Neutrophil (primary cell): ENCODE measurements at regions not wholly inside any gene's neighbourhood (a gene's known extent, or its start where the extent isn't known, plus 50 kb on each side); places are given as distances from the start of the nearest gene placed in this dataset.

ENCODE experiments used
- H3K27ac ChIP-seq: fragments of 200-600 bp; sonication (generic); 2 replicates; pipeline ENCODE4 v1.5.1; 2016; ENCODE audit warnings: mild to moderate bottlenecking, moderate library complexity
- H3K27me3 ChIP-seq: fragments of 200-600 bp; sonication (generic); 2 replicates; pipeline ENCODE4 v1.6.0; 2016; ENCODE audit warnings: mild to moderate bottlenecking
- H3K36me3 ChIP-seq: fragments of 200-600 bp; sonication (generic); 2 replicates; pipeline ENCODE4 v1.5.1; 2017
- H3K4me1 ChIP-seq, 2 experiments: fragments of 200-600 bp in 1 of 2; sonication (generic) in 1 of 2; 1 replicate in 1 of 2; 2 replicates in 1 of 2; pipeline versions ENCODE4 v1.5.1 to v1.6.1; 2013 to 2016; ENCODE audit warnings: low read depth in 1 of 2, low read length in 1 of 2, mild to moderate bottlenecking in 1 of 2, moderate library complexity in 1 of 2; ENCODE audit not compliant: control insufficient read depth in 1 of 2, insufficient read depth in 1 of 2
- H3K4me3 ChIP-seq, 2 experiments: fragments of 200-600 bp in 1 of 2; sonication (generic) in 1 of 2; 1 replicate in 1 of 2; 2 replicates in 1 of 2; pipeline ENCODE4 v1.5.1; 2013 to 2016; ENCODE audit warnings: low read depth in 1 of 2, low read length in 1 of 2, mild to moderate bottlenecking in 1 of 2, moderate library complexity in 1 of 2
- H3K9me3 ChIP-seq: fragments of 200-600 bp; sonication (generic); 2 replicates; pipeline ENCODE4 v1.5.1; 2016
- TF ChIP-seq, protein P1 (sequence below): fragments of 200-600 bp; sonication (generic); IDR thresholded peaks from 2 replicates; pipeline ENCODE4 v1.5.1; 2016; ENCODE audit warnings: antibody characterized with exemption

DNA sequence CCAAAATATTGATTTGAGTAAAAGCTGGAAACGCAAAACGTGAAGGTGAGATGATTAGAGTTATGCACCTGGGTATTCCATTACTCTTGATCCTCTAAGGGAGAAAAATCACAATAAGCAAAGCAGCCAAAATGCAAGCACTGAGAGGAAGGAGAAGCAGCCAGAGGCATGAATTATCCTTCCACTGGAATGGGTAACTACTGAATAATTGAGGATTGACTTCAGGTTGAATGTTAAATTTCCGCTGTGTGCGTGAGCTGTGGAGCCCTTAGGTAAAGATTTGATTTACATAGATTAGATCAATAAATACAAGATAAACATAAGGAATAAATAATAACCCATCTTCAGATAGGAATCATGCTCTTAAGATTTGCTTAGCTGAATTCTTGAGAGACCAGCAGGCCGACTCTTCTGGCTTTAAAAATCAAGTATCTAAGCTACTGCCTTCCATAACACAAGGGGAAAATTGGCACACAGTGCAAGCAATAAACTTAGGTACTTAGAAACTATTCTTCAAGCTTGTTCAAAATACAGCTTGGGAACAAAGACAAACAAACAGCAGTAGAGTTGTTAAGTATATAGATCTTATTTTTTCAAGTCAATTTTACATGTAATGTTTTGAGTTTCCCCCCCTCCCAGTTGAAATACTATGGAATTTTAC is 1459.5 kb downstream of the ZPLD1 start:
- Histone ChIP-seq H3K27ac (no peak overlapping the region), H3K27me3 (no peaks in the 10 kb centered on the region), H3K9me3 (no peaks in the 10 kb centered on the region), H3K4me1 (no peaks in the 10 kb centered on the region), H3K4me3 (no peak overlapping the region), H3K36me3 (no peaks in the 10 kb centered on the region)
- TF ChIP-seq, protein P1, sequence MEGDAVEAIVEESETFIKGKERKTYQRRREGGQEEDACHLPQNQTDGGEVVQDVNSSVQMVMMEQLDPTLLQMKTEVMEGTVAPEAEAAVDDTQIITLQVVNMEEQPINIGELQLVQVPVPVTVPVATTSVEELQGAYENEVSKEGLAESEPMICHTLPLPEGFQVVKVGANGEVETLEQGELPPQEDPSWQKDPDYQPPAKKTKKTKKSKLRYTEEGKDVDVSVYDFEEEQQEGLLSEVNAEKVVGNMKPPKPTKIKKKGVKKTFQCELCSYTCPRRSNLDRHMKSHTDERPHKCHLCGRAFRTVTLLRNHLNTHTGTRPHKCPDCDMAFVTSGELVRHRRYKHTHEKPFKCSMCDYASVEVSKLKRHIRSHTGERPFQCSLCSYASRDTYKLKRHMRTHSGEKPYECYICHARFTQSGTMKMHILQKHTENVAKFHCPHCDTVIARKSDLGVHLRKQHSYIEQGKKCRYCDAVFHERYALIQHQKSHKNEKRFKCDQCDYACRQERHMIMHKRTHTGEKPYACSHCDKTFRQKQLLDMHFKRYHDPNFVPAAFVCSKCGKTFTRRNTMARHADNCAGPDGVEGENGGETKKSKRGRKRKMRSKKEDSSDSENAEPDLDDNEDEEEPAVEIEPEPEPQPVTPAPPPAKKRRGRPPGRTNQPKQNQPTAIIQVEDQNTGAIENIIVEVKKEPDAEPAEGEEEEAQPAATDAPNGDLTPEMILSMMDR = no peak

DNA sequence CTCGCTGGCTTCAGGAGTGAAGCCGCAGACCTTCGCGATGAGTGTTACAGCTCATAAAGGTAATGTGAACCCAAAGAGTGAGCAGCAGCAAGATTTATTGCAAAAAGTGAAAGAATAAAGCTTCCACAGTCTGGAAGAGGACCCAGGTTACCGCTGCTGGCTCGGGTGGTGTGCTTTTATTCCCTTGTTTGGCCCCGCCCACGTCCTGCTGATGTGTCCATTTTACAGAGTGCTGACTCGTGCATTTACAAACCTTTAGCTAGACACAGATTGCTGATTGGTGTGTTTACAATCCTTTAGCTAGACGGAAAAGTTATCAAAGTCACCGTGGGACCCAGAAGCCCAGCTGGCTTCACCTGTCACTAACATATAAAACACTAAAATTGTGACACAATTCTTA is 1464.5 kb downstream of the ZPLD1 start:
- no peak overlapping the region for H3K4me3 ChIP-seq
- no peaks in the 10 kb centered on the region for H3K36me3 ChIP-seq
- no peak overlapping the region for H3K27ac ChIP-seq
- H3K9me3 ChIP-seq = no peaks in the 10 kb centered on the region
- H3K27me3 ChIP-seq = no peaks in the 10 kb centered on the region
- H3K4me1 ChIP-seq = no peaks in the 10 kb centered on the region
- TF ChIP-seq, protein P1 = no peak

DNA sequence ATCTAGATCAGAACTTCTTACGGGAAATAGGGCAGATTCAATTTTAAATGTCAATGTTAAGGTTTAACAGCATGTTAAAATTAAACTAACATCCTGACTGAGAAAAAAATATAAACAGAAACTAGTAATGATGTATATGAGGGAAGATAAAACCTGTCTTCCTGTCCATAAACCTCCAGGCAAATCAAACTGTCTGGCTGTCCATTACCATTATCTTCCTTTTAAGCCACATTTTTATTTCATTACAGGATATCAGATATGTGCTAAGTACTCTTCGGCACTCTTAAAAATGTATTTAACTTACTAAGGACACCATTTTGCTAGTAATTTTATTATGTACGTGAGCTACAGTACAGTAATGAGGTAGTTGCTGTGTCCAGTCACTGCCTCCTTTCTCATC is 1461.7 kb upstream of the ALCAM start:
- no peaks in the 10 kb centered on the region for H3K4me1 ChIP-seq
- no peaks in the 10 kb centered on the region for H3K36me3 ChIP-seq
- TF ChIP-seq, protein P1 = no peak
- H3K27me3 ChIP-seq = no peaks in the 10 kb centered on the region
- H3K9me3 ChIP-seq = no peaks in the 10 kb centered on the region
- H3K27ac ChIP-seq = no peak overlapping the region
- no peak overlapping the region for H3K4me3 ChIP-seq

DNA sequence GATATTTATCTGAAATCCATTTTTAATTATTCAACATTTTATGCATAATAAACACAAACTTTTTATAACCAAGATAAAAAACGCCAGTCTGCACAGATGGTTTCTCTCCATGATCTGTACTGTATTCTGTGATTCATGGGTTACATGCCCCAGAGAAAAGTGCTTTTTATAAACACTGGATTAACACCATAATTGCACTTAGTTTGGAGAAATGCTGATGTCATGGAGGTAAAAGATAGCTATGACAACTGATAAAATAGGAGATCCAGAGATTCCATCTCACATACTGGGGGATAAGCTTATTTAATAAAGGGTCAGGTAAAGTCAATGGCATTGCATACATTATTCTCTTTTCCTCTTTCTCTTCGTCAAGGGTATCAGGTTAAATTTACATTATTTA is 1460.4 kb upstream of the ALCAM start:
- no peaks in the 10 kb centered on the region for H3K36me3 ChIP-seq
- no peaks in the 10 kb centered on the region for H3K4me1 ChIP-seq
- no peaks in the 10 kb centered on the region for H3K9me3 ChIP-seq
- H3K27ac ChIP-seq = no peak overlapping the region
- TF ChIP-seq, protein P1 = no peak
- no peaks in the 10 kb centered on the region for H3K27me3 ChIP-seq
- no peak overlapping the region for H3K4me3 ChIP-seq

DNA sequence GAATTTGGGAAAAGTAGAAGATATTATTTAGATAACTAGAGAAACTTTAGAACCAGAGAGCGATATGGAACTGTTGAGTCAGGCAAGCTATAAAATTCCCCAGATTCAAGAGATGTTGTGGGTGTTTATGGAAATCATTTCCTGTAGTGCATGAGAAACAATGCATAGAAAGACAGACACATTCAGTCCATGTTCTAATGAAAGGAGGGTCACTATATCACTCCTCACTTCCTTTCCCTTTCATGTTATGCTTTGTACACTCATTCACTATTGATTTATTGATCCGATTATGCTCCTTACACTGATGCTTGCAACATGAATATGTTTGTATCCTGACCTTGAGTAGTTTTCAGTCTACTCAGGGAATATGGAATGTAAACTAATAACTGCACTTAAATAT is 1459.9 kb upstream of the ALCAM start:
- H3K4me1 ChIP-seq = no peaks in the 10 kb centered on the region
- H3K4me3 ChIP-seq = no peak overlapping the region
- no peaks in the 10 kb centered on the region for H3K9me3 ChIP-seq
- H3K36me3 ChIP-seq = no peaks in the 10 kb centered on the region
- TF ChIP-seq, protein P1 = no peak
- no peaks in the 10 kb centered on the region for H3K27me3 ChIP-seq
- no peak overlapping the region for H3K27ac ChIP-seq
